ENCODE measurements at regions not wholly inside any gene's neighbourhood (a gene's known extent, or its start where the extent isn't known, plus 50 kb on each side); places are given as distances from the start of the nearest gene placed in this dataset.
"Not testable (repeated sequence)": the region's sequence is repeated elsewhere in the genome, so short reads cannot be mapped to it uniquely, and the experiment has no call there.

- H3K9me3 Mint-ChIP-seq (ENCODE audit: low read depth), result peaks cover 11% of the 10 kb centered on the region
- not testable (repeated sequence) for H3K36me3 Mint-ChIP-seq; H3K27me3 Mint-ChIP-seq; H3K27ac Mint-ChIP-seq; H3K4me3 Mint-ChIP-seq; H3K4me1 Mint-ChIP-seq (ENCODE audit: low read depth)
Measured at GRCh38 chr3:125831005-125831750, 137.8 kb upstream of the ROPN1B start.

- H3K36me3 Mint-ChIP-seq; H3K27me3 Mint-ChIP-seq; H3K4me3 Mint-ChIP-seq; H3K4me1 Mint-ChIP-seq (ENCODE audit: low read depth); H3K9me3 Mint-ChIP-seq (ENCODE audit: low read depth); H3K27ac Mint-ChIP-seq: not testable (repeated sequence)
Measured at GRCh38 chr3:125835562-125835961, 133.4 kb upstream of the ROPN1B start.

- not testable (repeated sequence) for H3K36me3 Mint-ChIP-seq; H3K9me3 Mint-ChIP-seq (ENCODE audit: low read depth); H3K4me1 Mint-ChIP-seq (ENCODE audit: low read depth); H3K27me3 Mint-ChIP-seq; H3K27ac Mint-ChIP-seq
- H3K4me3 Mint-ChIP-seq, result peak overlapping the region; percentile 17
Measured at GRCh38 chr3:125836011-125836551, 132.9 kb upstream of the ROPN1B start.

- H3K36me3 Mint-ChIP-seq, result not testable (repeated sequence)
- H3K4me3 Mint-ChIP-seq, result peak overlapping the region; percentile 30
Measured at GRCh38 chr3:125836786-125837185, 132.2 kb upstream of the ROPN1B start.

GRCh38 chr3:125838857-125839256 is 130.1 kb upstream of the ROPN1B start:
- H3K4me1 Mint-ChIP-seq (ENCODE audit: low read depth); H3K9me3 Mint-ChIP-seq (ENCODE audit: low read depth); H3K4me3 Mint-ChIP-seq; H3K36me3 Mint-ChIP-seq; H3K27ac Mint-ChIP-seq; H3K27me3 Mint-ChIP-seq: not testable (repeated sequence)

More at GRCh38 chr3:125836786-125837185, 132.2 kb upstream of the ROPN1B start:
- H3K4me1 Mint-ChIP-seq (ENCODE audit: low read depth); H3K27me3 Mint-ChIP-seq; H3K9me3 Mint-ChIP-seq (ENCODE audit: low read depth); H3K27ac Mint-ChIP-seq: not testable (repeated sequence)

GRCh38 chr3:125840465-125840864 is 128.5 kb upstream of the ROPN1B start:
- not testable (repeated sequence) for H3K4me1 Mint-ChIP-seq (ENCODE audit: low read depth); H3K9me3 Mint-ChIP-seq (ENCODE audit: low read depth); H3K36me3 Mint-ChIP-seq; H3K4me3 Mint-ChIP-seq; H3K27me3 Mint-ChIP-seq; H3K27ac Mint-ChIP-seq

- not testable (repeated sequence) for H3K9me3 Mint-ChIP-seq (ENCODE audit: low read depth); H3K4me3 Mint-ChIP-seq; H3K27ac Mint-ChIP-seq; H3K27me3 Mint-ChIP-seq; H3K4me1 Mint-ChIP-seq (ENCODE audit: low read depth)
- H3K36me3 Mint-ChIP-seq, result peaks cover 16% of the 10 kb centered on the region
Measured at GRCh38 chr3:125847966-125848365, 121.0 kb upstream of the ROPN1B start.

GRCh38 chr3:125855006-125855405 is 114.0 kb upstream of the ROPN1B start:
- peaks cover 11% of the 10 kb centered on the region for H3K36me3 Mint-ChIP-seq

GRCh38 chr3:125860547-125860946 is 108.4 kb upstream of the ROPN1B start:
- H3K4me1 Mint-ChIP-seq (ENCODE audit: low read depth); H3K36me3 Mint-ChIP-seq; H3K27ac Mint-ChIP-seq; H3K9me3 Mint-ChIP-seq (ENCODE audit: low read depth); H3K4me3 Mint-ChIP-seq; H3K27me3 Mint-ChIP-seq: not testable (repeated sequence)

More at GRCh38 chr3:125855006-125855405, 114.0 kb upstream of the ROPN1B start:
- not testable (repeated sequence) for H3K27me3 Mint-ChIP-seq; H3K9me3 Mint-ChIP-seq (ENCODE audit: low read depth); H3K4me3 Mint-ChIP-seq; H3K27ac Mint-ChIP-seq; H3K4me1 Mint-ChIP-seq (ENCODE audit: low read depth)

GRCh38 chr3:125862841-125863254 is 106.1 kb upstream of the ROPN1B start:
- not testable (repeated sequence) for H3K27me3 Mint-ChIP-seq; H3K9me3 Mint-ChIP-seq (ENCODE audit: low read depth); H3K27ac Mint-ChIP-seq; H3K4me1 Mint-ChIP-seq (ENCODE audit: low read depth); H3K4me3 Mint-ChIP-seq; H3K36me3 Mint-ChIP-seq

- not testable (repeated sequence) for H3K9me3 Mint-ChIP-seq (ENCODE audit: low read depth); H3K27ac Mint-ChIP-seq; H3K27me3 Mint-ChIP-seq; H3K36me3 Mint-ChIP-seq; H3K4me1 Mint-ChIP-seq (ENCODE audit: low read depth); H3K4me3 Mint-ChIP-seq
Measured at GRCh38 chr3:125864532-125864931, 104.4 kb upstream of the ROPN1B start.

GRCh38 chr3:125886006-125886405 is 83.0 kb upstream of the ROPN1B start:
- H3K4me3 Mint-ChIP-seq; H3K27me3 Mint-ChIP-seq; H3K27ac Mint-ChIP-seq; H3K9me3 Mint-ChIP-seq (ENCODE audit: low read depth); H3K4me1 Mint-ChIP-seq (ENCODE audit: low read depth): not testable (repeated sequence)
- peaks cover 12% of the 10 kb centered on the region for H3K36me3 Mint-ChIP-seq

GRCh38 chr3:125899181-125899580 is 69.8 kb upstream of the ROPN1B start:
- H3K36me3 Mint-ChIP-seq; H3K4me3 Mint-ChIP-seq; H3K9me3 Mint-ChIP-seq (ENCODE audit: low read depth); H3K27ac Mint-ChIP-seq; H3K27me3 Mint-ChIP-seq; H3K4me1 Mint-ChIP-seq (ENCODE audit: low read depth): not testable (repeated sequence)

- H3K36me3 Mint-ChIP-seq; H3K4me1 Mint-ChIP-seq (ENCODE audit: low read depth); H3K4me3 Mint-ChIP-seq; H3K9me3 Mint-ChIP-seq (ENCODE audit: low read depth); H3K27me3 Mint-ChIP-seq; H3K27ac Mint-ChIP-seq: not testable (repeated sequence)
Measured at GRCh38 chr3:125901473-125901872, 67.5 kb upstream of the ROPN1B start.

- H3K4me3 Mint-ChIP-seq; H3K27me3 Mint-ChIP-seq; H3K27ac Mint-ChIP-seq; H3K9me3 Mint-ChIP-seq (ENCODE audit: low read depth); H3K36me3 Mint-ChIP-seq; H3K4me1 Mint-ChIP-seq (ENCODE audit: low read depth): not testable (repeated sequence)
Measured at GRCh38 chr3:125903780-125904455, 65.1 kb upstream of the ROPN1B start.

GRCh38 chr3:125907279-125907678 is 61.7 kb upstream of the ROPN1B start:
- H3K36me3 Mint-ChIP-seq; H3K9me3 Mint-ChIP-seq (ENCODE audit: low read depth); H3K27ac Mint-ChIP-seq; H3K4me1 Mint-ChIP-seq (ENCODE audit: low read depth); H3K4me3 Mint-ChIP-seq; H3K27me3 Mint-ChIP-seq: not testable (repeated sequence)
